SH-SY5Y (cell line): ENCODE measurements at regions not wholly inside any gene's neighbourhood (a gene's known extent, or its start where the extent isn't known, plus 50 kb on each side); places are given as distances from the start of the nearest gene placed in this dataset.

Experiments used
- GATA2 ChIP-seq: IDR thresholded peaks from 2 replicates; pipeline ENCODE4 v1.6.1; 2011; ENCODE audit warnings: mild to moderate bottlenecking, low read depth, low read length
- GATA3 ChIP-seq: IDR thresholded peaks from 2 replicates; pipeline ENCODE4 v1.6.1; 2011; ENCODE audit warnings: low read depth, mild to moderate bottlenecking, low read length, moderate library complexity

GRCh38 chr13:53112522-53112921, 83.9 kb downstream of the OLFM4 start:
- TF ChIP-seq GATA2: no peak
- TF ChIP-seq GATA3: no peak
